Ovary (tissue), 3 donors: ENCODE measurements at regions not wholly inside any gene's neighbourhood (a gene's known extent, or its start where the extent isn't known, plus 50 kb on each side); places are given as distances from the start of the nearest gene placed in this dataset.

Experiments used
- CTCF ChIP-seq, 3 donors: fragments of 450-650 bp in 2 of 3; fragments of 200-600 bp in 1 of 3; IDR thresholded peaks; one replicate each; pipeline versions ENCODE4 v1.5.1 to v1.8.0; 2016 to 2022; ENCODE audit warnings: antibody characterized with exemption in 3 of 3, mild to moderate bottlenecking in 1 of 3
- EP300 ChIP-seq: sonication (generic); formaldehyde crosslinking; IDR thresholded peaks from one replicate; pipeline ENCODE4 v1.6.1; 2017; ENCODE audit warnings: antibody characterized with exemption
- POLR2A ChIP-seq: fragments of 450-650 bp; IDR thresholded peaks from one replicate; pipeline ENCODE4 v1.6.1; 2017; ENCODE audit warnings: antibody characterized with exemption, mild to moderate bottlenecking, moderate library complexity
- donor health status: DM: no; HTN: no; CAD: no.

GRCh38 chr9:124130277-124131075 is 118.9 kb downstream of the LHX2 start:
- TF ChIP-seq CTCF (IDR thresholded peaks at IDR 0.05) (no peak), POLR2A (no peak), EP300 (no peak)
